Osteoblast (primary cell): ENCODE measurements at regions not wholly inside any gene's neighbourhood (a gene's known extent, or its start where the extent isn't known, plus 50 kb on each side); places are given as distances from the start of the nearest gene placed in this dataset.
A peak's percentile ranks its signal among the peaks of the same experiment; 100 is the strongest.

ENCODE experiments used
- DNase-seq: peaks from one replicate; pipeline ENCODE4 v3.0.0; 2011; ENCODE audit warnings: low spot score, mixed read lengths; ENCODE audit not compliant: insufficient read length; ENCODE audit errors: missing footprints
- H2AFZ ChIP-seq: 2 replicates; pipeline ENCODE4 v1.6.0; 2011; ENCODE audit warnings: mild to moderate bottlenecking, low read length
- H3K27ac ChIP-seq: 2 replicates; pipeline ENCODE4 v1.5.1; 2011; ENCODE audit warnings: mild to moderate bottlenecking, low read depth, low read length, moderate library complexity
- H3K27me3 ChIP-seq: 2 replicates; pipeline ENCODE4 v1.6.0; 2012; ENCODE audit warnings: mild to moderate bottlenecking, control low read depth, inconsistent platforms, low read length, moderate library complexity; ENCODE audit not compliant: insufficient read depth
- H3K36me3 ChIP-seq: 2 replicates; pipeline ENCODE4 v1.5.1; 2011; ENCODE audit warnings: mild to moderate bottlenecking, low read length, control low read depth, moderate library complexity; ENCODE audit not compliant: insufficient read depth
- H3K4me1 ChIP-seq: 2 replicates; pipeline ENCODE4 v1.5.1; 2011; ENCODE audit warnings: mild to moderate bottlenecking, low read length, control low read depth, moderate library complexity; ENCODE audit not compliant: insufficient read depth
- H3K4me2 ChIP-seq: 2 replicates; pipeline ENCODE4 v1.6.0; 2011; ENCODE audit warnings: mild to moderate bottlenecking, low read length; ENCODE audit not compliant: insufficient read depth
- H3K4me3 ChIP-seq: fragments of 200-600 bp; sonication (generic); 3 replicates; pipeline ENCODE4 v1.5.1; 2012; ENCODE audit warnings: mild to moderate bottlenecking, low read length, inconsistent platforms; ENCODE audit not compliant: insufficient read depth
- H3K79me2 ChIP-seq: 2 replicates; pipeline ENCODE4 v1.6.0; 2012; ENCODE audit warnings: mild to moderate bottlenecking, low read length, control low read depth, inconsistent platforms; ENCODE audit not compliant: insufficient read depth
- H3K9me3 ChIP-seq: 2 replicates; pipeline ENCODE4 v1.5.1; 2011; ENCODE audit warnings: low read depth, low read length, control low read depth
- H4K20me1 ChIP-seq: 2 replicates; pipeline ENCODE4 v1.6.0; 2012; ENCODE audit warnings: mild to moderate bottlenecking, low read length, control low read depth; ENCODE audit not compliant: insufficient read depth
- CTCF ChIP-seq: IDR thresholded peaks from 2 replicates; pipeline ENCODE4 v1.5.1; 2011; ENCODE audit warnings: mild to moderate bottlenecking, low read depth, low read length, moderate library complexity; ENCODE audit errors: extremely low read depth

- H3K4me2 ChIP-seq: no peak overlapping the region
- TF ChIP-seq CTCF: no peak
- no peaks in the 10 kb centered on the region for H3K36me3 ChIP-seq
- no peak overlapping the region for H2AFZ ChIP-seq
- peaks cover 55% of the 10 kb centered on the region for H3K27me3 ChIP-seq
- H3K79me2 ChIP-seq: no peaks in the 10 kb centered on the region
- no peak overlapping the region for H3K4me3 ChIP-seq
- H3K9me3 ChIP-seq: no peaks in the 10 kb centered on the region
- H3K27ac ChIP-seq: no peak overlapping the region
- H3K4me1 ChIP-seq: peaks cover under 1% of the 10 kb centered on the region
- no peaks in the 10 kb centered on the region for H4K20me1 ChIP-seq
- DNase-seq: peak; percentile 83
Observed at GRCh38 chr12:94872671-94872970, 130.9 kb downstream of the NDUFA12 start.

GRCh38 chr12:94872007-94872653, 131.4 kb downstream of the NDUFA12 start:
- no peak for TF ChIP-seq CTCF
- Histone ChIP-seq H3K4me1 (peaks cover 6% of the 10 kb centered on the region), H3K9me3 (no peaks in the 10 kb centered on the region), H3K4me3 (no peak overlapping the region), H3K79me2 (no peaks in the 10 kb centered on the region), H3K27ac (no peak overlapping the region), H2AFZ (no peak overlapping the region), H4K20me1 (no peaks in the 10 kb centered on the region), H3K4me2 (no peak overlapping the region), H3K36me3 (no peaks in the 10 kb centered on the region), H3K27me3 (peaks cover 55% of the 10 kb centered on the region)
- DNase-seq: peak; percentile 74

GRCh38 chr12:94870511-94870910, 133.0 kb downstream of the NDUFA12 start:
- H3K4me3 ChIP-seq: no peak overlapping the region
- H3K36me3 ChIP-seq: no peaks in the 10 kb centered on the region
- H3K27me3 ChIP-seq: peaks cover 45% of the 10 kb centered on the region
- peaks cover 10% of the 10 kb centered on the region for H3K4me1 ChIP-seq
- no peak for TF ChIP-seq CTCF
- H4K20me1 ChIP-seq: no peaks in the 10 kb centered on the region
- H3K79me2 ChIP-seq: no peaks in the 10 kb centered on the region
- H3K27ac ChIP-seq: no peak overlapping the region
- no peaks in the 10 kb centered on the region for H3K9me3 ChIP-seq
- no peak for DNase-seq
- no peak overlapping the region for H2AFZ ChIP-seq
- H3K4me2 ChIP-seq: no peak overlapping the region

GRCh38 chr12:94868161-94868560, 135.3 kb downstream of the NDUFA12 start:
- no peak overlapping the region for H3K4me2 ChIP-seq
- DNase-seq: no peak
- no peaks in the 10 kb centered on the region for H4K20me1 ChIP-seq
- peaks cover 35% of the 10 kb centered on the region for H3K27me3 ChIP-seq
- no peaks in the 10 kb centered on the region for H3K9me3 ChIP-seq
- H3K4me1 ChIP-seq: peaks cover 10% of the 10 kb centered on the region
- no peak overlapping the region for H3K27ac ChIP-seq
- H3K36me3 ChIP-seq: no peaks in the 10 kb centered on the region
- no peak overlapping the region for H2AFZ ChIP-seq
- no peak for TF ChIP-seq CTCF
- H3K4me3 ChIP-seq: no peak overlapping the region
- H3K79me2 ChIP-seq: no peaks in the 10 kb centered on the region
